Thyroid gland (tissue), 4 donors: ENCODE measurements at regions not wholly inside any gene's neighbourhood (a gene's known extent, or its start where the extent isn't known, plus 50 kb on each side); places are given as distances from the start of the nearest gene placed in this dataset.

ENCODE experiments used
- POLR2A ChIP-seq, 2 donors: fragments of 450-650 bp; IDR thresholded peaks; one replicate each; pipeline ENCODE4 v1.6.1; 2017; ENCODE audit warnings: antibody characterized with exemption in 2 of 2, mild to moderate bottlenecking in 2 of 2, moderate library complexity in 1 of 2
- TF ChIP-seq, protein P1 (sequence below), 6 experiments: fragments of 200-600 bp in 3 of 6; fragments of 450-650 bp in 3 of 6; sonication (generic) in 3 of 6; IDR thresholded peaks; one replicate each; pipeline ENCODE4 v1.5.1; 2016 to 2019; ENCODE audit warnings: antibody characterized with exemption in 6 of 6, mild to moderate bottlenecking in 2 of 6, inconsistent platforms in 1 of 6, moderate library complexity in 1 of 6

DNA sequence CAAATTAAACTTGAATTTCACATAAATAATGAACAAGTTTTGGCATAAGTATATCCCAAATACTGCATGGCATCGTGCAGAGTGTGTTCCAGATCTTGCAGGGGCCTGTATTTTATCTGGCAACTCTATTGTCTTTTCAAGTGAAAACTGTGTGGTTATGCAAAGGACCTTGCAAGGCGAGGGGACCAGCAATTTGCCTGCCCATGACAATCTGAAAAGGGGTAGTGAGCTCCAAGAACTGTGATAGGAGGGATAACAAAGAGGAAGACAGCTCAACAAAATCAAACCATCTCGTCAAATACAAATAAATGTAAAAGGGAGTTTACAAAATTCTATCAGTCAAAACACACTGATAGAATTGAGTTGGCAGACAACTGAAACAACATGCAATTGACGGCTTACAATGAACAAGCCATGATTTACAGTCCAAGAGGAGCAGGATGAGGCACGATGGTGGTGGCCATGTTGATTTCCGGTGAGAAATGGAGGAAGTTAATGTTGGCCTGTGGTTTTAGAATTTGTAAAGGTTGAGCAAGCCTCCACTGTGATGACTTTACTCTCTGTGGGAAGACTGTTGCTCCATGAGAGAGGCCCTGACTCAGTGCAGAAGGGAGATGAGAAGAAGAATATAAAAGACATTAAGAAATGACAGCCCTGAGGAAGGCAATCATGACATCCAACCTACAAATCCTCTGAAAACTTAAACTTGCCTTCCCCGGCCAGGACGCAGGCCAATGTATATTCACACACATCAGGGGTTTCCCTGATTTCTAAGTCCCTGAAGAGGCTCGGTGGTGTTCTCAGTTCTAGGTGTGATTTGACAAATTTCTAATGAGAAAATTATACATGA is 132.2 kb downstream of the ADSS2 start:
- TF ChIP-seq, protein P1, sequence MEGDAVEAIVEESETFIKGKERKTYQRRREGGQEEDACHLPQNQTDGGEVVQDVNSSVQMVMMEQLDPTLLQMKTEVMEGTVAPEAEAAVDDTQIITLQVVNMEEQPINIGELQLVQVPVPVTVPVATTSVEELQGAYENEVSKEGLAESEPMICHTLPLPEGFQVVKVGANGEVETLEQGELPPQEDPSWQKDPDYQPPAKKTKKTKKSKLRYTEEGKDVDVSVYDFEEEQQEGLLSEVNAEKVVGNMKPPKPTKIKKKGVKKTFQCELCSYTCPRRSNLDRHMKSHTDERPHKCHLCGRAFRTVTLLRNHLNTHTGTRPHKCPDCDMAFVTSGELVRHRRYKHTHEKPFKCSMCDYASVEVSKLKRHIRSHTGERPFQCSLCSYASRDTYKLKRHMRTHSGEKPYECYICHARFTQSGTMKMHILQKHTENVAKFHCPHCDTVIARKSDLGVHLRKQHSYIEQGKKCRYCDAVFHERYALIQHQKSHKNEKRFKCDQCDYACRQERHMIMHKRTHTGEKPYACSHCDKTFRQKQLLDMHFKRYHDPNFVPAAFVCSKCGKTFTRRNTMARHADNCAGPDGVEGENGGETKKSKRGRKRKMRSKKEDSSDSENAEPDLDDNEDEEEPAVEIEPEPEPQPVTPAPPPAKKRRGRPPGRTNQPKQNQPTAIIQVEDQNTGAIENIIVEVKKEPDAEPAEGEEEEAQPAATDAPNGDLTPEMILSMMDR (IDR thresholded peaks at IDR 0.05): no peak
- TF ChIP-seq POLR2A (IDR thresholded peaks at IDR 0.05): no peak
